CD4-positive, alpha-beta memory T cell (primary cell): ENCODE measurements at regions not wholly inside any gene's neighbourhood (a gene's known extent, or its start where the extent isn't known, plus 50 kb on each side); places are given as distances from the start of the nearest gene placed in this dataset.

ENCODE experiments used
- CTCF ChIA-PET: fragments of 350-600 bp; sonication (Branson Sonifier 250); formaldehyde crosslinking; loops from one replicate; lab custom pipeline; 2021; ENCODE audit warnings: inconsistent platforms; ENCODE audit not compliant: partially characterized antibody; lab: Charles Lee
- POLR2A ChIA-PET: fragments of 350-600 bp; sonication (Branson Sonifier 250); formaldehyde crosslinking; loops from one replicate; lab custom pipeline; 2021; ENCODE audit not compliant: partially characterized antibody; lab: Charles Lee
- DNase-seq, 5 donors: peaks; one replicate each; pipeline versions ENCODE4 v3.0.0 to v3.0.0-alpha.2; 2020 to 2022; ENCODE audit warnings: mixed read lengths in 1 of 5
- H3K27ac ChIP-seq: one replicate; pipeline ENCODE4 v1.7.0; 2013; ENCODE audit warnings: low read depth, low read length
- H3K27me3 ChIP-seq: 2 replicates; pipeline ENCODE4 v1.7.0; 2013; ENCODE audit warnings: mild to moderate bottlenecking, low read length, moderate library complexity; ENCODE audit not compliant: insufficient read depth
- H3K36me3 ChIP-seq: 2 replicates; pipeline ENCODE4 v1.7.0; 2013; ENCODE audit warnings: mild to moderate bottlenecking, low read length, moderate library complexity; ENCODE audit not compliant: insufficient read depth
- H3K4me1 ChIP-seq: 2 replicates; pipeline ENCODE4 v1.7.0; 2013; ENCODE audit warnings: mild to moderate bottlenecking, low read length, moderate library complexity; ENCODE audit not compliant: insufficient read depth
- H3K4me3 ChIP-seq, 2 donors: one replicate each; pipeline ENCODE4 v1.7.0; 2013; ENCODE audit warnings: low read length in 2 of 2, mild to moderate bottlenecking in 1 of 2
- H3K9me3 ChIP-seq, 2 donors: one replicate each; pipeline ENCODE4 v1.7.0; 2013; ENCODE audit warnings: low read length in 2 of 2, control low read depth in 1 of 2; ENCODE audit not compliant: control insufficient read depth in 1 of 2
- H3K27ac Mint-ChIP-seq, 7 donors: one replicate each; pipeline ENCODE4 v1.8.0; 2020 to 2021; ENCODE audit warnings: mixed read lengths in 7 of 7, mild to moderate bottlenecking in 6 of 7, inconsistent platforms in 3 of 7, moderate library complexity in 3 of 7
- H3K27me3 Mint-ChIP-seq, 2 donors: one replicate each; pipeline ENCODE4 v1.8.0; 2020 to 2021; ENCODE audit warnings: mixed read lengths in 2 of 2
- H3K36me3 Mint-ChIP-seq, 2 donors: one replicate each; pipeline ENCODE4 v1.8.0; 2020 to 2021; ENCODE audit warnings: mixed read lengths in 2 of 2, inconsistent platforms in 1 of 2, mild to moderate bottlenecking in 1 of 2
- H3K4me1 Mint-ChIP-seq, 4 donors: one replicate each; pipeline ENCODE4 v1.8.0; 2020 to 2021; ENCODE audit warnings: mixed read lengths in 4 of 4, mild to moderate bottlenecking in 1 of 4
- H3K4me3 Mint-ChIP-seq, 8 donors: one replicate each; pipeline ENCODE4 v1.8.0; 2020 to 2021; ENCODE audit warnings: mixed read lengths in 8 of 8, mild to moderate bottlenecking in 7 of 8, moderate library complexity in 6 of 8, inconsistent platforms in 3 of 8
- H3K9me3 Mint-ChIP-seq, 8 donors: one replicate each; pipeline ENCODE4 v1.8.0; 2020 to 2021; ENCODE audit warnings: mixed read lengths in 8 of 8, mild to moderate bottlenecking in 5 of 8, inconsistent platforms in 3 of 8, moderate library complexity in 1 of 8
- intact Hi-C: fragments of 100-400 bp; cut with micrococcal nuclease; formaldehyde crosslinking; loops from one replicate; pipeline ENCODE4 v1.15.1; 2023

- no peaks in the 10 kb centered on the region for H3K4me1 Mint-ChIP-seq
- H3K27me3 Mint-ChIP-seq: peaks cover 2 to 7% of the 10 kb centered on the region in 2 donors
- Histone ChIP-seq H3K4me1 (no peaks in the 10 kb centered on the region), H3K27me3 (no peaks in the 10 kb centered on the region), H3K4me3 (no peak overlapping the region), H3K9me3 (no peaks in the 10 kb centered on the region), H3K27ac (no peak overlapping the region), H3K36me3 (no peaks in the 10 kb centered on the region)
- ChIA-PET CTCF (no interaction called here), POLR2A (no interaction called here)
- no peaks in the 10 kb centered on the region for H3K9me3 Mint-ChIP-seq
- no peak overlapping the region for H3K4me3 Mint-ChIP-seq
- no peaks in the 10 kb centered on the region for H3K36me3 Mint-ChIP-seq
- intact Hi-C loops: no loop called here
- DNase-seq: no peak
- H3K27ac Mint-ChIP-seq: no peak overlapping the region
These were observed 416.5 kb upstream of the RGMA start for GRCh38 chr15:93505506-93505905.

GRCh38 chr15:93501946-93502345 is 412.9 kb upstream of the RGMA start:
- H3K9me3 ChIP-seq: no peaks in the 10 kb centered on the region
- Mint-ChIP-seq H3K9me3 (no peaks in the 10 kb centered on the region), H3K36me3 (no peaks in the 10 kb centered on the region), H3K4me1 (no peaks in the 10 kb centered on the region), H3K27me3 (peaks cover 2 to 5% of the 10 kb centered on the region in 2 donors), H3K27ac (no peak overlapping the region), H3K4me3 (peak overlapping the region in 1 of 8 donors; percentile 17)
- H3K36me3 ChIP-seq: no peaks in the 10 kb centered on the region
- H3K27me3 ChIP-seq: no peaks in the 10 kb centered on the region
- H3K4me3 ChIP-seq: no peak overlapping the region
- CTCF ChIA-PET: no interaction called here
- H3K4me1 ChIP-seq: no peaks in the 10 kb centered on the region
- POLR2A ChIA-PET: no interaction called here
- H3K27ac ChIP-seq: no peak overlapping the region
- intact Hi-C loops: no loop called here
- no peak for DNase-seq

- H3K36me3 Mint-ChIP-seq: no peaks in the 10 kb centered on the region
These were observed 411.1 kb upstream of the RGMA start for GRCh38 chr15:93500155-93500554.

GRCh38 chr15:93497291-93497690 is 408.3 kb upstream of the RGMA start:
- no peaks in the 10 kb centered on the region for H3K4me1 Mint-ChIP-seq

More at GRCh38 chr15:93500155-93500554, 411.1 kb upstream of the RGMA start:
- no peak overlapping the region for H3K27ac Mint-ChIP-seq
- H3K27me3 Mint-ChIP-seq: peaks cover 2 to 6% of the 10 kb centered on the region in 2 donors
- no peaks in the 10 kb centered on the region for H3K27me3 ChIP-seq
- H3K9me3 Mint-ChIP-seq: no peaks in the 10 kb centered on the region
- H3K4me3 ChIP-seq: no peak overlapping the region
- H3K36me3 ChIP-seq: no peaks in the 10 kb centered on the region
- no peaks in the 10 kb centered on the region for H3K4me1 ChIP-seq
- intact Hi-C loops: no loop called here
- ChIA-PET CTCF (no interaction called here), POLR2A (no interaction called here)
- DNase-seq: no peak
- H3K27ac ChIP-seq: no peak overlapping the region
- H3K4me1 Mint-ChIP-seq: no peaks in the 10 kb centered on the region
- no peaks in the 10 kb centered on the region for H3K9me3 ChIP-seq
- no peak overlapping the region for H3K4me3 Mint-ChIP-seq

GRCh38 chr15:93496888-93497287 is 407.9 kb upstream of the RGMA start:
- intact Hi-C loops: no loop called here
- H3K4me1 ChIP-seq: no peaks in the 10 kb centered on the region
- no peak overlapping the region for H3K4me3 Mint-ChIP-seq
- no peaks in the 10 kb centered on the region for H3K4me1 Mint-ChIP-seq
- H3K36me3 Mint-ChIP-seq: no peaks in the 10 kb centered on the region
- POLR2A ChIA-PET: no interaction called here
- no peaks in the 10 kb centered on the region for H3K27me3 ChIP-seq
- no peaks in the 10 kb centered on the region for H3K9me3 Mint-ChIP-seq
- DNase-seq: no peak
- no peaks in the 10 kb centered on the region for H3K36me3 ChIP-seq
- H3K27me3 Mint-ChIP-seq: peaks cover 0 to 10% of the 10 kb centered on the region in 2 donors
- no peaks in the 10 kb centered on the region for H3K9me3 ChIP-seq
- H3K4me3 ChIP-seq: no peak overlapping the region
- no peak overlapping the region for H3K27ac ChIP-seq
- CTCF ChIA-PET: no interaction called here
- H3K27ac Mint-ChIP-seq: no peak overlapping the region

More at GRCh38 chr15:93497291-93497690, 408.3 kb upstream of the RGMA start:
- ChIA-PET POLR2A (no interaction called here), CTCF (no interaction called here)
- DNase-seq: no peak
- Histone ChIP-seq H3K27ac (no peak overlapping the region), H3K36me3 (no peaks in the 10 kb centered on the region), H3K4me3 (no peak overlapping the region), H3K9me3 (no peaks in the 10 kb centered on the region), H3K4me1 (no peaks in the 10 kb centered on the region), H3K27me3 (no peaks in the 10 kb centered on the region)
- intact Hi-C loops: no loop called here
- H3K9me3 Mint-ChIP-seq: no peaks in the 10 kb centered on the region
- peaks cover 0 to 10% of the 10 kb centered on the region in 2 donors for H3K27me3 Mint-ChIP-seq
- H3K27ac Mint-ChIP-seq: no peak overlapping the region
- no peaks in the 10 kb centered on the region for H3K36me3 Mint-ChIP-seq
- H3K4me3 Mint-ChIP-seq: no peak overlapping the region

GRCh38 chr15:93495799-93496637 is 407.0 kb upstream of the RGMA start:
- no peak overlapping the region for H3K27ac ChIP-seq
- CTCF ChIA-PET: no interaction called here
- H3K27me3 ChIP-seq: no peaks in the 10 kb centered on the region
- intact Hi-C loops: no loop called here
- Mint-ChIP-seq H3K27me3 (peaks cover 0 to 8% of the 10 kb centered on the region in 2 donors), H3K27ac (no peak overlapping the region), H3K9me3 (no peaks in the 10 kb centered on the region), H3K4me1 (no peaks in the 10 kb centered on the region), H3K36me3 (no peaks in the 10 kb centered on the region), H3K4me3 (no peak overlapping the region)
- H3K36me3 ChIP-seq: no peaks in the 10 kb centered on the region
- H3K4me3 ChIP-seq: no peak overlapping the region
- H3K4me1 ChIP-seq: no peaks in the 10 kb centered on the region
- POLR2A ChIA-PET: no interaction called here
- no peaks in the 10 kb centered on the region for H3K9me3 ChIP-seq
- DNase-seq: no peak

GRCh38 chr15:93493172-93493571 is 404.2 kb upstream of the RGMA start:
- POLR2A ChIA-PET: no interaction called here
- Mint-ChIP-seq H3K27ac (no peak overlapping the region), H3K4me3 (no peak overlapping the region), H3K9me3 (no peaks in the 10 kb centered on the region), H3K27me3 (peaks cover 0 to 6% of the 10 kb centered on the region in 2 donors), H3K4me1 (no peaks in the 10 kb centered on the region), H3K36me3 (no peaks in the 10 kb centered on the region)
- H3K9me3 ChIP-seq: no peaks in the 10 kb centered on the region
- intact Hi-C loops: no loop called here
- H3K27me3 ChIP-seq: no peaks in the 10 kb centered on the region
- H3K4me1 ChIP-seq: no peaks in the 10 kb centered on the region
- DNase-seq: no peak
- CTCF ChIA-PET: no interaction called here
- H3K27ac ChIP-seq: no peak overlapping the region
- H3K4me3 ChIP-seq: no peak overlapping the region
- H3K36me3 ChIP-seq: no peaks in the 10 kb centered on the region
